Erythroblast (primary cell): ENCODE measurements at regions not wholly inside any gene's neighbourhood (a gene's known extent, or its start where the extent isn't known, plus 50 kb on each side); places are given as distances from the start of the nearest gene placed in this dataset.

Experiments
- GATA1 ChIP-seq: IDR thresholded peaks from 2 replicates; pipeline ENCODE4 v1.6.1; 2011; ENCODE audit warnings: low read depth, mild to moderate bottlenecking, control low read depth, low read length, moderate library complexity
- POLR2A ChIP-seq: IDR thresholded peaks from 2 replicates; pipeline ENCODE4 v1.6.1; 2011; ENCODE audit warnings: mild to moderate bottlenecking, low read length

- TF ChIP-seq POLR2A (no peak), GATA1 (no peak)
These were observed 927.6 kb downstream of the GALC start for GRCh38 chr14:87065366-87065765.
